ENCODE measurements at regions not wholly inside any gene's neighbourhood (a gene's known extent, or its start where the extent isn't known, plus 50 kb on each side); places are given as distances from the start of the nearest gene placed in this dataset.

- intact Hi-C loops (cut with micrococcal nuclease), result no loop called here
- DNase-seq, result no peak
- Histone ChIP-seq H3K9me3 (replicated peaks in 1 of 2; ENCODE audit: control insufficient read depth in 1 of 2, insufficient read depth in 1 of 2, low read length in 2 of 2) (peaks cover 8 to 14% of the 10 kb centered on the region in 2 donors), H3K4me2 (replicated peaks; ENCODE audit: extremely low read depth, low read length, poor library complexity, severe bottlenecking) (no peak overlapping the region), H3K79me2 (ENCODE audit: insufficient read depth, low read length) (no peaks in the 10 kb centered on the region), H3K9ac (ENCODE audit: insufficient read depth, low read length, poor library complexity, severe bottlenecking) (no peak overlapping the region), H3K36me3 (replicated peaks in 1 of 2; ENCODE audit: control insufficient read depth in 1 of 2, insufficient read depth in 2 of 2, low read length in 2 of 2) (no peaks in the 10 kb centered on the region), H2AFZ (ENCODE audit: insufficient read depth, low read depth, low read length, poor library complexity, severe bottlenecking) (no peak overlapping the region), H3K4me1 (ENCODE audit: control insufficient read depth in 1 of 2, insufficient read depth in 2 of 2, low read length in 2 of 2) (no peaks in the 10 kb centered on the region), H4K20me1 (ENCODE audit: insufficient read depth, low read length) (no peaks in the 10 kb centered on the region), H3K4me3 (replicated peaks in 1 of 3; ENCODE audit: low read depth in 2 of 3, low read length in 3 of 3) (no peak overlapping the region), H3K27me3 (ENCODE audit: control insufficient read depth in 2 of 2, insufficient read depth in 2 of 2, low read length in 2 of 2) (no peaks in the 10 kb centered on the region), H3K27ac (ENCODE audit: low read depth in 1 of 2, low read length in 2 of 2) (no peak overlapping the region)
- no peak for TF ChIP-seq CTCF (IDR thresholded peaks at IDR 0.05)
- Mint-ChIP-seq H3K27me3 (ENCODE audit: low read depth in 3 of 3) (no peaks in the 10 kb centered on the region), H3K9me3 (peaks cover 6 to 15% (median 12%) of the 10 kb centered on the region in 7 donors), H3K4me3 (no peak overlapping the region), H3K27ac (no peak overlapping the region), H3K36me3 (no peaks in the 10 kb centered on the region), H3K4me1 (no peaks in the 10 kb centered on the region)
- 89% methylated on average over 6 of the region's 6 CpGs for WGBS (ENCODE audit: insufficient coverage)
Observed at GRCh38 chr1:5349526-5349925, 642.7 kb downstream of the NPHP4 start.

GRCh38 chr1:5348732-5349465 lies 643.3 kb downstream of the NPHP4 start:
- Mint-ChIP-seq H3K27ac (peak overlapping the region in 1 of 7 donors; percentile 39), H3K4me3 (no peak overlapping the region)
- 86% methylated on average over 13 of the region's 15 CpGs for WGBS (ENCODE audit: insufficient coverage)

More at GRCh38 chr1:5348732-5349465, 643.3 kb downstream of the NPHP4 start:
- no peak overlapping the region for H2AFZ ChIP-seq (ENCODE audit: insufficient read depth, low read depth, low read length, poor library complexity, severe bottlenecking)
- H3K4me1 Mint-ChIP-seq, result no peaks in the 10 kb centered on the region
- no peaks in the 10 kb centered on the region for H3K4me1 ChIP-seq (ENCODE audit: control insufficient read depth in 1 of 2, insufficient read depth in 2 of 2, low read length in 2 of 2)
- no peak overlapping the region for H3K4me2 ChIP-seq (replicated peaks; ENCODE audit: extremely low read depth, low read length, poor library complexity, severe bottlenecking)
- intact Hi-C loops (cut with micrococcal nuclease), result no loop called here
- H3K36me3 Mint-ChIP-seq, result no peaks in the 10 kb centered on the region
- H4K20me1 ChIP-seq (ENCODE audit: insufficient read depth, low read length), result no peaks in the 10 kb centered on the region
- no peaks in the 10 kb centered on the region for H3K79me2 ChIP-seq (ENCODE audit: insufficient read depth, low read length)
- H3K9me3 ChIP-seq (replicated peaks in 1 of 2; ENCODE audit: control insufficient read depth in 1 of 2, insufficient read depth in 1 of 2, low read length in 2 of 2), result peaks cover 8 to 14% of the 10 kb centered on the region in 2 donors
- H3K27me3 ChIP-seq (ENCODE audit: control insufficient read depth in 2 of 2, insufficient read depth in 2 of 2, low read length in 2 of 2), result no peaks in the 10 kb centered on the region
- H3K36me3 ChIP-seq (replicated peaks in 1 of 2; ENCODE audit: control insufficient read depth in 1 of 2, insufficient read depth in 2 of 2, low read length in 2 of 2), result no peaks in the 10 kb centered on the region
- no peak overlapping the region for H3K27ac ChIP-seq (ENCODE audit: low read depth in 1 of 2, low read length in 2 of 2)
- DNase-seq, result no peak
- no peak overlapping the region for H3K9ac ChIP-seq (ENCODE audit: insufficient read depth, low read length, poor library complexity, severe bottlenecking)
- no peaks in the 10 kb centered on the region for H3K27me3 Mint-ChIP-seq (ENCODE audit: low read depth in 3 of 3)
- H3K9me3 Mint-ChIP-seq, result peaks cover 6 to 15% (median 12%) of the 10 kb centered on the region in 7 donors
- no peak overlapping the region for H3K4me3 ChIP-seq (replicated peaks in 1 of 3; ENCODE audit: low read depth in 2 of 3, low read length in 3 of 3)
- TF ChIP-seq CTCF (IDR thresholded peaks at IDR 0.05), result no peak
